ENCODE measurements at regions not wholly inside any gene's neighbourhood (a gene's known extent, or its start where the extent isn't known, plus 50 kb on each side); places are given as distances from the start of the nearest gene placed in this dataset.

DNA sequence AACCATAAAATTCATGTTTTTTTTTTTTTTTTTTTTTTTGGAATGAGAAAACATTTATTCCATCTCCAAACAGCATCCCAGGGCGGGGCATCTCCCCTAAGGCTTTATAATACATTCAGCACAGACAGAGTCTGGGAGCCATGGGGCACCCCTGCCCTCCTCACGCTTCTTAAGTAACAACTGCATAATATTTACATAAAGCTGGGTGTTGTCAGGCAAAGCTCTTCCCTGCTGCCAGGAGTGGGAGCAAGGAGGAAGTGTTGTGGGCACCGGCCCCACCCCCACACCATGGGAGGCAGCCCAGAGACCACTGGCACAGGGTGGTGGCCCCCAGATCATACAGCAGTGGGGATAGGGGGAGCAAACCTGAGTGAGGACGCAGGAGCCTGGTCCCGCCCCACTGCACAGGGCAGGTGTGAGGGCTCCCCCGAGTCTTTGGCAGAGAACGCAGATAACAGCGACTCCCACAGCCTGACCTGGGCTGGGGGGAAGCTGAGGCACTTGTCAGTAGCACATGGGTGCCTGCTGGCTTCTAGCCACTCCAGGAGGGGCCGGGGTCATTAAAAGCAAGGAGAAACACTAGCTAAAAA is 86.1 kb upstream of the CEP78 start:
- CTCF ChIA-PET = interaction anchor here (0.9 kb wide), 1 partner anchor 219 kb away, joined by 3 read pairs; no protein-coding TSS in a partner anchor
- BruUV-seq (replicated peaks) = no TSS peak
- no peak overlapping the region for H3K9ac ChIP-seq (ENCODE audit: low read length)
- intact Hi-C loops (cut with micrococcal nuclease) = no loop called here
- no peak overlapping the region for H3K27ac ChIP-seq (ENCODE audit: low read depth, low read length)
- no peaks in the 10 kb centered on the region for H4K20me1 ChIP-seq (ENCODE audit: insufficient read depth)
- no peaks in the 10 kb centered on the region for H3K79me2 ChIP-seq (ENCODE audit: insufficient read depth, low read length)
- POLR2A ChIA-PET = interaction anchor here (0.7 kb wide), 2 partner anchors 216 to 709 kb away, joined by 3 to 4 read pairs; no protein-coding TSS in a partner anchor
- H3K9me3 ChIP-seq (ENCODE audit: control insufficient read depth in 1 of 2, insufficient read depth in 1 of 2, low read depth in 1 of 2, low read length in 2 of 2) = no peaks in the 10 kb centered on the region
- no peaks in the 10 kb centered on the region for H3K4me1 ChIP-seq (ENCODE audit: control insufficient read depth in 1 of 2, insufficient read depth in 2 of 2, low read length in 2 of 2)
- TF ChIP-seq, protein P1, sequence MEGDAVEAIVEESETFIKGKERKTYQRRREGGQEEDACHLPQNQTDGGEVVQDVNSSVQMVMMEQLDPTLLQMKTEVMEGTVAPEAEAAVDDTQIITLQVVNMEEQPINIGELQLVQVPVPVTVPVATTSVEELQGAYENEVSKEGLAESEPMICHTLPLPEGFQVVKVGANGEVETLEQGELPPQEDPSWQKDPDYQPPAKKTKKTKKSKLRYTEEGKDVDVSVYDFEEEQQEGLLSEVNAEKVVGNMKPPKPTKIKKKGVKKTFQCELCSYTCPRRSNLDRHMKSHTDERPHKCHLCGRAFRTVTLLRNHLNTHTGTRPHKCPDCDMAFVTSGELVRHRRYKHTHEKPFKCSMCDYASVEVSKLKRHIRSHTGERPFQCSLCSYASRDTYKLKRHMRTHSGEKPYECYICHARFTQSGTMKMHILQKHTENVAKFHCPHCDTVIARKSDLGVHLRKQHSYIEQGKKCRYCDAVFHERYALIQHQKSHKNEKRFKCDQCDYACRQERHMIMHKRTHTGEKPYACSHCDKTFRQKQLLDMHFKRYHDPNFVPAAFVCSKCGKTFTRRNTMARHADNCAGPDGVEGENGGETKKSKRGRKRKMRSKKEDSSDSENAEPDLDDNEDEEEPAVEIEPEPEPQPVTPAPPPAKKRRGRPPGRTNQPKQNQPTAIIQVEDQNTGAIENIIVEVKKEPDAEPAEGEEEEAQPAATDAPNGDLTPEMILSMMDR (IDR thresholded peaks at IDR 0.05 in 2 of 3, conservative IDR thresholded peaks at IDR 0.05 in 1 of 3; ENCODE audit: borderline replicate concordance in 1 of 3, insufficient read depth in 1 of 3, low read depth in 2 of 3, low read length in 2 of 3) = no peak
- TF ChIP-seq TCF7L2 (IDR thresholded peaks at IDR 0.05; ENCODE audit: borderline replicate concordance, extremely low read depth, insufficient read depth, insufficient read length) = no peak
- TF ChIP-seq, protein P2, sequence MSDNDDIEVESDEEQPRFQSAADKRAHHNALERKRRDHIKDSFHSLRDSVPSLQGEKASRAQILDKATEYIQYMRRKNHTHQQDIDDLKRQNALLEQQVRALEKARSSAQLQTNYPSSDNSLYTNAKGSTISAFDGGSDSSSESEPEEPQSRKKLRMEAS (IDR thresholded peaks at IDR 0.05) = no peak
- no peak for TF ChIP-seq RAD21 (IDR thresholded peaks at IDR 0.05; ENCODE audit: low read depth)
- TF ChIP-seq ZFX (IDR thresholded peaks at IDR 0.05) = no peak
- no peak for TF ChIP-seq SP1 (IDR thresholded peaks at IDR 0.05; ENCODE audit: low read depth)
- TF ChIP-seq, protein P3, sequence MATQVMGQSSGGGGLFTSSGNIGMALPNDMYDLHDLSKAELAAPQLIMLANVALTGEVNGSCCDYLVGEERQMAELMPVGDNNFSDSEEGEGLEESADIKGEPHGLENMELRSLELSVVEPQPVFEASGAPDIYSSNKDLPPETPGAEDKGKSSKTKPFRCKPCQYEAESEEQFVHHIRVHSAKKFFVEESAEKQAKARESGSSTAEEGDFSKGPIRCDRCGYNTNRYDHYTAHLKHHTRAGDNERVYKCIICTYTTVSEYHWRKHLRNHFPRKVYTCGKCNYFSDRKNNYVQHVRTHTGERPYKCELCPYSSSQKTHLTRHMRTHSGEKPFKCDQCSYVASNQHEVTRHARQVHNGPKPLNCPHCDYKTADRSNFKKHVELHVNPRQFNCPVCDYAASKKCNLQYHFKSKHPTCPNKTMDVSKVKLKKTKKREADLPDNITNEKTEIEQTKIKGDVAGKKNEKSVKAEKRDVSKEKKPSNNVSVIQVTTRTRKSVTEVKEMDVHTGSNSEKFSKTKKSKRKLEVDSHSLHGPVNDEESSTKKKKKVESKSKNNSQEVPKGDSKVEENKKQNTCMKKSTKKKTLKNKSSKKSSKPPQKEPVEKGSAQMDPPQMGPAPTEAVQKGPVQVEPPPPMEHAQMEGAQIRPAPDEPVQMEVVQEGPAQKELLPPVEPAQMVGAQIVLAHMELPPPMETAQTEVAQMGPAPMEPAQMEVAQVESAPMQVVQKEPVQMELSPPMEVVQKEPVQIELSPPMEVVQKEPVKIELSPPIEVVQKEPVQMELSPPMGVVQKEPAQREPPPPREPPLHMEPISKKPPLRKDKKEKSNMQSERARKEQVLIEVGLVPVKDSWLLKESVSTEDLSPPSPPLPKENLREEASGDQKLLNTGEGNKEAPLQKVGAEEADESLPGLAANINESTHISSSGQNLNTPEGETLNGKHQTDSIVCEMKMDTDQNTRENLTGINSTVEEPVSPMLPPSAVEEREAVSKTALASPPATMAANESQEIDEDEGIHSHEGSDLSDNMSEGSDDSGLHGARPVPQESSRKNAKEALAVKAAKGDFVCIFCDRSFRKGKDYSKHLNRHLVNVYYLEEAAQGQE (IDR thresholded peaks at IDR 0.05; ENCODE audit: low read depth) = no peak
- TF ChIP-seq POLR2AphosphoS5 (IDR thresholded peaks at IDR 0.05; ENCODE audit: low read depth, low read length) = no peak
- TF ChIP-seq EGR1 (IDR thresholded peaks at IDR 0.05; ENCODE audit: low read depth) = no peak
- no peak for TF ChIP-seq JUND (IDR thresholded peaks at IDR 0.05)
- TF ChIP-seq, protein P4, sequence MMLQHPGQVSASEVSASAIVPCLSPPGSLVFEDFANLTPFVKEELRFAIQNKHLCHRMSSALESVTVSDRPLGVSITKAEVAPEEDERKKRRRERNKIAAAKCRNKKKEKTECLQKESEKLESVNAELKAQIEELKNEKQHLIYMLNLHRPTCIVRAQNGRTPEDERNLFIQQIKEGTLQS (IDR thresholded peaks at IDR 0.05) = no peak
- no peak for TF ChIP-seq YY1 (IDR thresholded peaks at IDR 0.05; ENCODE audit: extremely low read depth, insufficient replicate concordance, low read depth, low read length)
- no peak for TF ChIP-seq ELF1 (IDR thresholded peaks at IDR 0.05; ENCODE audit: borderline replicate concordance, low read depth)
- no peak for TF ChIP-seq CBX3 (IDR thresholded peaks at IDR 0.05; ENCODE audit: low read depth)
- no peak for TF ChIP-seq SRF (IDR thresholded peaks at IDR 0.05; ENCODE audit: low read depth)
- TF ChIP-seq SIN3A (IDR thresholded peaks at IDR 0.05; ENCODE audit: low read depth) = no peak
- TF ChIP-seq CEBPB (IDR thresholded peaks at IDR 0.05; ENCODE audit: low read depth) = no peak
- RAD21 ChIA-PET (ENCODE audit: low non-redundant PET in 1 of 2, low total read pairs in 2 of 2, uncharacterized antibody in 2 of 2, unreplicated experiment in 2 of 2) = no interaction called here
- H3K4me3 ChIP-seq (replicated peaks in 1 of 2; ENCODE audit: low read depth in 1 of 2, low read length in 2 of 2) = no peak overlapping the region
- no peaks in the 10 kb centered on the region for H3K9me2 ChIP-seq (ENCODE audit: insufficient read depth)
- H3K27me3 ChIP-seq (ENCODE audit: insufficient read depth, low read length) = no peaks in the 10 kb centered on the region
- ATAC-seq (no peak), DNase-seq (ENCODE audit: low read depth, low spot score) (no peak)
- H2AFZ ChIP-seq (ENCODE audit: low read depth, low read length, poor library complexity, severe bottlenecking) = no peak overlapping the region
- H3K4me2 ChIP-seq (ENCODE audit: low read length) = no peak overlapping the region
- no peaks in the 10 kb centered on the region for H3K36me3 ChIP-seq (ENCODE audit: control insufficient read depth in 1 of 2, insufficient read depth in 2 of 2, low read length in 2 of 2)

Measured in HCT116 (cell line).